ENCODE measurements at regions not wholly inside any gene's neighbourhood (a gene's known extent, or its start where the extent isn't known, plus 50 kb on each side); places are given as distances from the start of the nearest gene placed in this dataset.
"Not testable (repeated sequence)": the region's sequence is repeated elsewhere in the genome, so short reads cannot be mapped to it uniquely, and the experiment has no call there.

- TF ChIP-seq CTCF (IDR thresholded peaks at IDR 0.05; ENCODE audit: borderline replicate concordance, extremely low read depth, insufficient read depth): no peak
- H3K9ac ChIP-seq (ENCODE audit: low read length in 3 of 3): no peak overlapping the region
- DNase-seq (peak in 3 of 5 donors; percentile 9 to 78 (median 42)), FAIRE-seq (no peak)
- no peaks in the 10 kb centered on the region for H3K27me3 ChIP-seq (ENCODE audit: control insufficient read depth, insufficient read depth, low read length)
- H3K4me1 ChIP-seq (ENCODE audit: control insufficient read depth in 2 of 3, insufficient read depth in 2 of 3, low read depth in 1 of 3, low read length in 3 of 3): no peaks in the 10 kb centered on the region
- intact Hi-C loops (cut with DNase I): no loop called here
- no peaks in the 10 kb centered on the region for H3K36me3 ChIP-seq (ENCODE audit: control insufficient read depth in 2 of 3, insufficient read depth in 3 of 3, low read length in 3 of 3)
- H3K27ac ChIP-seq (ENCODE audit: low read depth in 2 of 2, low read length in 2 of 2): no peak overlapping the region
- no peak overlapping the region for H3K4me3 ChIP-seq (ENCODE audit: low read length in 3 of 3)
- H3K9me3 ChIP-seq (ENCODE audit: control insufficient read depth in 2 of 3, insufficient read depth in 1 of 3, low read length in 3 of 3): no peaks in the 10 kb centered on the region
Observed at GRCh38 chr15:20106026-20106425, 435.6 kb downstream of the GOLGA6L6 start.

- H3K27ac ChIP-seq (ENCODE audit: low read depth in 2 of 2, low read length in 2 of 2); H3K4me1 ChIP-seq (ENCODE audit: control insufficient read depth in 2 of 3, insufficient read depth in 2 of 3, low read depth in 1 of 3, low read length in 3 of 3); H3K4me3 ChIP-seq (ENCODE audit: low read length in 3 of 3); FAIRE-seq; H3K36me3 ChIP-seq (ENCODE audit: control insufficient read depth in 2 of 3, insufficient read depth in 3 of 3, low read length in 3 of 3); H3K9ac ChIP-seq (ENCODE audit: low read length in 3 of 3); intact Hi-C loops (cut with DNase I); H3K27me3 ChIP-seq (ENCODE audit: control insufficient read depth, insufficient read depth, low read length); H3K9me3 ChIP-seq (ENCODE audit: control insufficient read depth in 2 of 3, insufficient read depth in 1 of 3, low read length in 3 of 3): not testable (repeated sequence)
- peak in 2 of 5 donors; percentile 24 to 78 for DNase-seq
Observed at GRCh38 chr15:20105011-20105990, 436.3 kb downstream of the GOLGA6L6 start.

GRCh38 chr15:20104551-20104950 is 437.0 kb downstream of the GOLGA6L6 start:
- intact Hi-C loops (cut with DNase I); FAIRE-seq; H3K9me3 ChIP-seq (ENCODE audit: control insufficient read depth in 2 of 3, insufficient read depth in 1 of 3, low read length in 3 of 3); H3K4me3 ChIP-seq (ENCODE audit: low read length in 3 of 3); H3K4me1 ChIP-seq (ENCODE audit: control insufficient read depth in 2 of 3, insufficient read depth in 2 of 3, low read depth in 1 of 3, low read length in 3 of 3); H3K27ac ChIP-seq (ENCODE audit: low read depth in 2 of 2, low read length in 2 of 2); H3K36me3 ChIP-seq (ENCODE audit: control insufficient read depth in 2 of 3, insufficient read depth in 3 of 3, low read length in 3 of 3); H3K27me3 ChIP-seq (ENCODE audit: control insufficient read depth, insufficient read depth, low read length); H3K9ac ChIP-seq (ENCODE audit: low read length in 3 of 3): not testable (repeated sequence)
- peak in 1 of 5 donors; percentile 90 for DNase-seq

- H3K36me3 ChIP-seq (ENCODE audit: control insufficient read depth in 2 of 3, insufficient read depth in 3 of 3, low read length in 3 of 3); H3K4me3 ChIP-seq (ENCODE audit: low read length in 3 of 3); H3K27ac ChIP-seq (ENCODE audit: low read depth in 2 of 2, low read length in 2 of 2); H3K9me3 ChIP-seq (ENCODE audit: control insufficient read depth in 2 of 3, insufficient read depth in 1 of 3, low read length in 3 of 3); H3K9ac ChIP-seq (ENCODE audit: low read length in 3 of 3); H3K4me1 ChIP-seq (ENCODE audit: control insufficient read depth in 2 of 3, insufficient read depth in 2 of 3, low read depth in 1 of 3, low read length in 3 of 3); H3K27me3 ChIP-seq (ENCODE audit: control insufficient read depth, insufficient read depth, low read length); FAIRE-seq; intact Hi-C loops (cut with DNase I): not testable (repeated sequence)
- peak in 2 of 5 donors; percentile 40 to 81 for DNase-seq
Observed at GRCh38 chr15:20102862-20103261, 438.7 kb downstream of the GOLGA6L6 start.

- FAIRE-seq; H3K27me3 ChIP-seq (ENCODE audit: control insufficient read depth, insufficient read depth, low read length); H3K36me3 ChIP-seq (ENCODE audit: control insufficient read depth in 2 of 3, insufficient read depth in 3 of 3, low read length in 3 of 3); H3K4me3 ChIP-seq (ENCODE audit: low read length in 3 of 3); H3K9ac ChIP-seq (ENCODE audit: low read length in 3 of 3); H3K4me1 ChIP-seq (ENCODE audit: control insufficient read depth in 2 of 3, insufficient read depth in 2 of 3, low read depth in 1 of 3, low read length in 3 of 3); H3K9me3 ChIP-seq (ENCODE audit: control insufficient read depth in 2 of 3, insufficient read depth in 1 of 3, low read length in 3 of 3); intact Hi-C loops (cut with DNase I); H3K27ac ChIP-seq (ENCODE audit: low read depth in 2 of 2, low read length in 2 of 2): not testable (repeated sequence)
- DNase-seq: peak in 1 of 5 donors; percentile 80
Observed at GRCh38 chr15:20102209-20102608, 439.4 kb downstream of the GOLGA6L6 start.

GRCh38 chr15:20101281-20101680 is 440.3 kb downstream of the GOLGA6L6 start:
- H3K36me3 ChIP-seq (ENCODE audit: control insufficient read depth in 2 of 3, insufficient read depth in 3 of 3, low read length in 3 of 3); DNase-seq; H3K9ac ChIP-seq (ENCODE audit: low read length in 3 of 3); FAIRE-seq; H3K4me3 ChIP-seq (ENCODE audit: low read length in 3 of 3); H3K9me3 ChIP-seq (ENCODE audit: control insufficient read depth in 2 of 3, insufficient read depth in 1 of 3, low read length in 3 of 3); H3K27ac ChIP-seq (ENCODE audit: low read depth in 2 of 2, low read length in 2 of 2); intact Hi-C loops (cut with DNase I); H3K27me3 ChIP-seq (ENCODE audit: control insufficient read depth, insufficient read depth, low read length); H3K4me1 ChIP-seq (ENCODE audit: control insufficient read depth in 2 of 3, insufficient read depth in 2 of 3, low read depth in 1 of 3, low read length in 3 of 3): not testable (repeated sequence)

- H3K4me3 ChIP-seq (ENCODE audit: low read length in 3 of 3); H3K9ac ChIP-seq (ENCODE audit: low read length in 3 of 3); H3K36me3 ChIP-seq (ENCODE audit: control insufficient read depth in 2 of 3, insufficient read depth in 3 of 3, low read length in 3 of 3); intact Hi-C loops (cut with DNase I); DNase-seq; H3K27ac ChIP-seq (ENCODE audit: low read depth in 2 of 2, low read length in 2 of 2); FAIRE-seq; H3K9me3 ChIP-seq (ENCODE audit: control insufficient read depth in 2 of 3, insufficient read depth in 1 of 3, low read length in 3 of 3); H3K4me1 ChIP-seq (ENCODE audit: control insufficient read depth in 2 of 3, insufficient read depth in 2 of 3, low read depth in 1 of 3, low read length in 3 of 3); H3K27me3 ChIP-seq (ENCODE audit: control insufficient read depth, insufficient read depth, low read length): not testable (repeated sequence)
Observed at GRCh38 chr15:20100604-20101270, 440.9 kb downstream of the GOLGA6L6 start.

Data from kidney (tissue), 13 donors.